ENCODE measurements at regions not wholly inside any gene's neighbourhood (a gene's known extent, or its start where the extent isn't known, plus 50 kb on each side); places are given as distances from the start of the nearest gene placed in this dataset.
"Not testable (repeated sequence)": the region's sequence is repeated elsewhere in the genome, so short reads cannot be mapped to it uniquely, and the experiment has no call there.

DNA sequence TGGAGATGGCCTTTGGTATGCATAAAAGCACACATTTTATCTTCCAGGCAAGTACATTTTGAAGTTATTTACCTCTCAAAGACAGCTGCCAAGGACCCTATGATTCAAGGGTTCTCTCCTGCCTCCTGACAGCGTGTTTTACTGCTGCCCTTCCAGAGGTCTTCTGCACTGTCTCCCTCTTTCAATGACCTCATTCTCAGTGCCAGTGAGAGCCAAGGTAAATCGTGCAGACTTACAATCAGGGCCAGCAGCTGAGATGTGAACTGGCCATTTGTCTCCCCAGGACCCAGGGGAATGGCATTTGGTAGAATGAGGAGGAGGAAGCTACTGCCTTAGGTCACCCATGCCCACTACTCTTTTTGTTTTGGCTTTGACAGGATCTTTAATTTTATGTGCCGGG is 84.2 kb upstream of the FGGY start:
- no peak for DNase-seq (ENCODE audit: low read depth)

DNA sequence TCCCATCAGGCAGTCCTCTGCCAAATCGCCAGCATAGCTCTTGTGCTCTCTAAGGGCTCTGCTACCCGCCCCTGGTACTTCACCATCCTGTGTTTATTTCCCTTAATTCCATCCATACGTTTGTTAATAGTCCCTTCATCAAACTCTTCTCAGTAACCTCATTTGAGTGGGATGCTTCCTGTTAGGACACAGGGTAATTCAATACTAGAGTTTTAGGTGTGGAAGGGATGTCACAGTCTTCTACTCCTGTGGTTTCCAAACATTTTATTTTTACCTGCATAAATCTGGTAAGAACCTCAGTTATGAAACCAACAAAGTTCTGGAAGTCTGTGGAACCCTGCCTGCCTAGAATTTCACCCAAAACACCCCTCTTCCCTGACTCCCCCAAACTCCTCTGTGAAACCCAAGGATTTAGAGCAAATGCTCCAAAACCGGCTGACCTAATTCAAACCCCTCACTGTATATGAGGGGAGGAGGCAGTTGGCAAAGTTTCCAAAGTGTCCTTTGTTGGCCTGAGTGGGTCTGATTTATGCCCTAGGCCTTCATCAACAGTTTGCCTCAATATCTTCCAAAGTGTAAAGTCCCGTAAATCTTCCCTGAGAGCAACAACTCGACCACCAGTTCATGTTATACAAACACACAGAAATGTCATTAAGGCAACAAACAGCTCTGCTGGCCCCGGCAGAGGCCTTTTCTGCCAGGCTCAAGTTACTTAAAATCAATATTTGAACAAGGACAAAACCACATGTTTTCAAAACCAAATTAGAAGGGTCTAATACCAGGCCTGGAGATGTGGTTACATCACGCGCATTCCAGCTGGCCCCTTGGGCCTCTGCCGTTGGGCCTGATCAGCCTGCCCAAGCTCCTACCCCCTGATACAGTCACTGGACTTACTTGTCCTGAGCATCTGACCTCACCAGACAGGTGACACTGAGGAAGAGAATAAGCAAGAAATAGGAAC is 82.4 kb upstream of the FGGY start:
- no peak for DNase-seq (ENCODE audit: low read depth)

DNA sequence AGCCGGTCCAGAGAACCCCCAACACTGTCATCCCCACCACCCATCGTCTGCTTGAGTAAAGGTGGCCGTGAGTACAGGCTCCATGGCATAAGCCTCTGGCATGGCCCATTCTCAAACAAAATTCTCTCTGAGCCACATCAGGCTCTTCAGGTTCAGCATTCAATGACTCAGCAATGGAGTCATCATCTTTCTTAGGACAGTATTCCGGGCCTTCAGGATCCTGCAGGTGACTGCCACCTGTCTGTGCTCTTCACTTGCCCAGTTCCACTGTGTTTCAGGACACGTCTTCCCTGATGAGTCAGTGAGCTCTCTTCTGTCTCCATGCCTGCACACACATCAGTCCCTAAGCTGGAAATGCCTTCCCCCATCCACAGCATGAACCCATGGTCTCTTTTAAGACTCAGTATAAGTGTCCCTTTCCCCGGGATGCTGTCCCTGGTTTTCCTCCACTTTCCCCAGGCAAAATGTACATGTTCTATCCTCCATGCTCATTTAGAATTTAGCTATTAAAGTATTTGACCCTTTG is 81.1 kb upstream of the FGGY start:
- DNase-seq (ENCODE audit: low read depth): peak; percentile 3

DNA sequence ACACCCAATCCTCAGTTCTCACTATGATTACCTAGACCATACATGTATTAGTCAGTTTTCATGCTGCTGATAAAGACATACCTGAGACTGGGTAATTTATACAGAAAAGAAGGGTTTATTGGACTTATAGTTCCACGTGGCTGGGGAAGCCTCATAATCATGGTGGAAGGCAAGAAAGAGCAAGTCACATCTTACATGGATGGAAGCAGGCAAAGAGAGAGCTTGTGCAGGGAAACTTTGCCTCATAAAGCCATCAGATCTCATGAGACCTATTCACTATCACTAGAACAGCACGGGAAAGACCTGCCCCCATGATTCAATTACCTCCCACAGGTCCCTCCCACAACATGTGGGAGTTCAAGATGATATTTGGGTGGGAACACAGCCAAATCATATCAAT is 79.5 kb upstream of the FGGY start:
- not testable (repeated sequence) for DNase-seq (ENCODE audit: low read depth)

DNA sequence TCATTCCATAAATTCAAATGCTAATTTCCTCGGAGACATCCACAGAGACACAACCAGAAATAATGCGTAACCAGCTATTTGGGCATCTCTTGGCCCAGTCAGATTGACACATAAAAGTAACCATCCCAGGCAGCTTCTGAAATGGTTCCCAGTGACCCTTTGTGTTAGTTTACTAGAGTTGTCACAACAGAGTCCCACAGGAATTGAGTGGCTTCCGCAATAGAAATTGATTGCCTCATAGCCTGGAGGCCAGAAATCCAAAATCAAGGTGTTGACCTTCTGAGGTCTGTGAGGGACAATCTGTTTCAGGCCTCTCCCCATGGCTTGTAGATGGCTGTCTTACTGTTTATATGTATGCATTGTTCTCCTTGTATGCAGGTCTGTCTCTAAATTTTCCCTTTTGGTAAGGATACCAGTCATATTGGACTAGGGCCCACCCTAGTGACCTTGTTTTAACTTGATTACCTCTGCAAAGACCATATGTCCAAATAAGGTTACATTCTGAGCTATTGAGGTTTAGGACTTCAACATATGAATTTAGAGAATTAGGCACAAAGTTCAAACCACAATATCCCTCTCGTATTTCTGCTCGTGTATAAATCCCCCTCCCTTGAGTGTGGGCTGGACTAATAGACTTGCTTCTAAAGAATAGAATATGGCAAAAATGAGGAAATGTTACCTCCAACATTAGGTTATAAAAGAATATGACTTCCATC is 78.2 kb upstream of the FGGY start:
- DNase-seq (ENCODE audit: low read depth): no peak

DNA sequence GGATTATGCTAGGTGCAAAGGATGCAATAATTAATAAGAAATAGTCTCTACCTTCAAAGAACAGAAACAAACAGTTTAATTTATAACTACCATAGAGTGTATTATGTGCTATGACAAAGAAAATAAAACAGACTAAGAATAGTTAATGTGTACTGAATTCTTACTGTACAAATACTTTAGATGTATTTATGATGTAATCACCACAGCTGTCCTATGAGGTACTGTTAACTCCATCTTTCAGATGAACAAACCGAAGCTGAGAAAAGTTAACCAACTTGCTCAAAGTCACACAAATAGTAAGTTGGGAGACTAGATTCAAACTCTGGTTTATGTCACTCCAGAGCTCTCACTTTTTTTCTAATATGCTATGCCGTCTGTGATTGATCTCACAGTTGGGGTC is 77.0 kb upstream of the FGGY start:
- DNase-seq (ENCODE audit: low read depth): no peak

DNA sequence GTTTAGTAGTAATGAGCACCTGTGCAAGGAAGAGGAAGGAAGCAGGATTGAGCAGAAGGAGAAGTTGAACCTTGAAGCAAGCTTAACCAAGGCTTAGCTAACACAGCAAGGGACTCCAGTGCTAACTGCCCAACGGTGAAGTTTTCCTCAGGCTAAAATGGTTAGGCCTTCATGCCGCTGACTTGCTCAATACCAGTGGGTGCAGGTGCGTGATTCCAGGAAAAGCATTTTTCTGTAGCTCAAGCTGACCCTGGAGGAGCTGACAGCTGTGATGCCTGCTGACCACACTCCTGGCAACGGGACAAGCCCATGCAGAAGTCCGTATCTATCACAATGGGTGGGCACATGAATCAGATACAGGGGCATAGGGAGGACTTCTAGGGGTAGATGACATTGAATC is 76.5 kb upstream of the FGGY start:
- DNase-seq (ENCODE audit: low read depth): no peak

DNA sequence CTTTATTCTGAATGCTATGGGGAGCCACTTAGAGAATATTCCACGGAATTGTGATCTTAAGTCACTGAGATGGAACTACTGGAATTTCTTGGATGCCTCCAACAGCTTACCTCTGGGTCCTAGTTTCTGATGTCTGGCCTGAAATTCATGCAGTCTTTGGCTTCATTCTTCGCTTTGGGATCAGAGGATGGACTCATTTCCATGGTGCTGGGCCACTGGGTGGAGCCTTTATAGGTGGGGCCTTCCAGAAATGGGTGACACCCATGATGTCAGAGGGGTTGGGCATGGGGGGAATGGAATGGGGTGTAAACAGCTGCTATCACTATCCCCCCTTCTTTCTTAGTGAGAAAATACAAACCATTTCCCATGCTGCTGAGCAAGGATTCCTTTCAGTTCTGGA is 73.7 kb upstream of the FGGY start:
- DNase-seq (ENCODE audit: low read depth): no peak

DNA sequence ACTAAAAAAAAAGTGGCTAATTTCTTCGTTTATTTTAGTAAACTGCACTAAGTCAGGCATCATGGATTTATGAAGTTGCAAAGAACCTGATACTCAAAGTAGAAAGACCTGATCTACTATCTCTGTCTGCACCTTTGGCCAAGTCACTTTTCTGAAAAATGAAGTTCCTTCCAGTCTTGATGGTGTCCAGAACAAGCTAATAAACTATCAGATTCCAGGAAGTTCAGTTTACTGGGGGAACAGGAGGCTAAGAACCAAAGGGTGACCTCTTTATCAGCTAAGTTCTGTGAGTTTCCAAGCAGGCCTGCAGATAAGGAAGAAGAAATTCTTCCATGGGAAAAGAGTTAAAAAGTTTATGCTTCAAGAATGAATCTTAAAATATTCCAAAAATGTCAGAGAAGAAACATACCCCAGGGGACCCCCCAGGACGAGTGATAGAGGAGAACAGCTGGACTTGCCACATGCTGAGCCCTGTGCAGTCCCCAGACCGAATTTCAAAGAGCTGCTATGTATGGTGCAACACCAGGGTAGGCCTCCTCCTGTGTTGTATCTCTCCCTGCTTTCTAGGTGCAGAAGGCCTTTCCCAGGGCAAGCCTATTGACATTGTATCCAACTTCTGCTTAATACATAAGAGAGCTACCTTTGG is 72.8 kb upstream of the FGGY start:
- no peak for DNase-seq (ENCODE audit: low read depth)

DNA sequence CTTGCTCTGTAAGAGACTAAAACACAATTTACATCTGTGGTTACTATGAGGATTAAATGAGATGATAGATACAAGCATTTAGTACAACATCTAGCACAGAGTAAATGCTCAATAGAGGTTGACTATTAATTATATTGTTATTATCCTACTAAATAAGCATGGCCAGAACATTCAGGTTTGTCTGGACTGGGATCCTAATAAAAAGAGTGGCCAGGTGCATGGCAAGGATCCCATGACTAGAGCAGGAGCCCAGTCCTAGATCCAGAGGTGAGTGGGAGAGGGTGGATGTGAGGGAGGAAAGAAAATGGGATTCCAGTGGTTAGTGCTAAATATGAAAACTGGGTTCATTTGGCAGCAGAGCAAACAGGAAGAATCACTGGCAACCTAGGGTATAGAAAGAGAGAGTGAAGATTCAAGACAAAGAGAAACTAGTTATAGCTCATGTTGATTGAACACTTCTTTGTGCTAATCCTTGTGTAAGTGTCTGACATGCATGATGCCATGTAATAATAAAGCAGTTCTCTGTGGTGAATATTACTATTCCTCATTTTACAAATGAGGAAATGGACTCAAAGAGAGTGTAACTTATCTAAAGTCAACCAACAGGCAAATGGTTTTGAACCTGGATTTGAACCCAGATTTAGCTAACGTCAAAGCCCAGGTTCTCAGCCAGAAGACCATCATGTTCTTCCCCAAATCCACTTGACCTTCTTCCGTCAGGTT is 71.1 kb upstream of the FGGY start:
- DNase-seq (ENCODE audit: low read depth): no peak

DNA sequence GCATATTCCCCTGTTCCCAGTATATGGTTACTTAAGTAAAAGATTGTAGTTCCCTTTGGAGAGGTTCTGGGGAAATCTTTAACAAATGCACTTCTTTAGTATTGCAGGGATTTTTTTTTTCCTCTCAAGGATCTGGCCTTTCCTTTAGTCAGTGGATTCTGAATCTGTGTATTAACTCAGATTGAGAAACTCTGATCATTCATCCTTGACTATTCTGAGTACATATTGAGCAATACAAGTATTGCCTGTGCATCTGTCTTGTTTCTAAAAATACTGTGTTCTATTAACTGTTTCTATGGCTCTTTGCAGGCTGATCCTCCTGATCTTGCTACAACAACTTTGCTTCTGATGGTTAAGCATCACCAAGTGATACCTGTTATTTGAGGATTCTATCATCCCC is 67.8 kb upstream of the FGGY start:
- DNase-seq (ENCODE audit: low read depth): no peak

DNA sequence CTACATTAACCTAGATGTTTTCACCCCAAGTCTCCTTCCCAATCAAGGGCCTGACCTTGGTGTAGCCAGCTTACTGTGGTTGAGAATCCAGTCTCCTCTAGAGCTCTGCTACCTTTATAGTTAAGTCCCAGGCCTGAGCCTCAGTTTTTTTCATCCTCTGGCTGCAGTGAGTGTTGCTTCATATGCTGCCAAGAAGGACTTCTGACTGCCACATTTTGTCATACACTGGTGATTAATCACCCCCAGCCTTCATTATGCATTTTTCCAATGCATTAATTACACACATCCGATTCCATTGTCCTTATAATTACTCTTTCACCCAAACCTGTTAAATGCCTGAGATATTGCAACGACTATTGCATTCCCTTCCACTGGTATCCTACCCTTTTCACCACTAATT is 66.3 kb upstream of the FGGY start:
- DNase-seq (ENCODE audit: low read depth): no peak

DNA sequence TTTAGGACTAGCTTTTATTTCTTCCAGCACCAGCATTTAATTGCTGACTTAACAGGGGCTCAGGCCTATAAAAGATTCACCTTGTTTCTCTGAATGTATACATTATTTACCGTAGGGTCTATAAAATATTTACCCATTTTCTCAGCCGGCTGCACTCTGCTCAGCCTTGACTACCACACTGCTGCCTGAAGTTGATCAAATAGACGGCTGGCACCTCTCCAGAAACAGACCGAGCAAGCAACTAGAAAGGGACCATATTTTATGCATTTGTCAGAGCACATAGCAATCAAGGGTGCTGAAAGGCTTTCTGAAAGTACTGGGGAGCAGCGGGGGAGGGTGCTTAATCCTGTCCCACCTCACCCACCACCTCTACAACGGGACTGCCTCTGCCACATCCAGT is 64.7 kb upstream of the FGGY start:
- no peak for DNase-seq (ENCODE audit: low read depth)

DNA sequence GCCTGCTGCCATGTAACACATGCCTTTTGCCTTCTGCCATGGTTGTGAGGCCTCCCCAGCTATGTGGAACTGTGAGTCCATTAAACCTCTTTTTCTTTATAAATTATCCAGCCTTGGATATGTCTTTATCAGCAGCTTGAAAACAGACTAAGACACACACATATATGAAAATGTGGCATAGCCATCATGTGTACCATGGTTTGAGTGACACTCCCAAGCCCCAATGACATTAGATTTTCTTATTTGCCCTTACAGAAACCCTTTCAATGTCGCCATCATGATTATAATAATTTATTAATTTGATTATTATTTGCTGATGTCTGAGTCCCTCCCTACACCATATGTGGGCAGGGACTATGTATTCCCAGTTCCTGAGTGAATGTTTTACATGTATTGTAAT is 63.5 kb upstream of the FGGY start:
- no peak for DNase-seq (ENCODE audit: low read depth)

DNA sequence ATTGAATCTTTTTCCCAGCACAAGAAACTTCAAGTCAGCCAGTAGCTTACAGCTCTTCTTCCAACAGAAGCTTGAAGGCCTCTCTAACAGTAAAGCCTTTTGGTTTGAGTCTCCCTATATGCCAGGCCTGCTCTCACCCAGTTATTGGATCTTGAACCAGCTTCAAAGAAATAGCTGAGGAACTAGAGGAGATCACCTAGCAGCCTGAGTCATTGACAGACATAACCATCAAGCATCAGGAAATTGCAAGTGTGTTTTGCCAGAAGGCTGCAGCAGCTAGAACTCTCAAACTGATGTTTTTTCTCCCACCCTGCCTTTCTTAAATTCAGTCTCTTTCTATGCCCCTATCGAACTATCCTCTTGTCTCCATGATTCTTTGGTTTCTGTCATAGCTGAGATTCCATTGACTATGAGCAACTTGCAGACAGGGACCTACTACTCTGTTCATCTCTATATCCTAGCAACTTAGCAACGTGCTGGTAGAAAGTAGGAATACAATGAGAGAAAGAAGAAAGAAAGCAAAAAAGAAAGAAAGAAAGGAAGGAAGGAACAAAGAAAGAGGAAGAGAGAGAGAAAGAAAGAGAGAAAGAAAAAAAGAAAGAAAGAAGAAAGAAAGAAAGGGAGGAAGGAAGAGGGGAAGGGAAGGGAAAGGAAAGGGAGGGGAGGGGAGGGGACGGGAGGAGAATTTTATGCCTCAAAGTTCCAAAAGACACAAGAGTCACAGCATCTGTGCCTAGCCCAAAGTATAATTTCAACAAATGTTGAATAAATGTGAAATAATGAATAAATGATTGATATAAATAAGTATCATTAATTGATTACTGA is 60.0 kb upstream of the FGGY start:
- DNase-seq (ENCODE audit: low read depth): peak; percentile 10

DNA sequence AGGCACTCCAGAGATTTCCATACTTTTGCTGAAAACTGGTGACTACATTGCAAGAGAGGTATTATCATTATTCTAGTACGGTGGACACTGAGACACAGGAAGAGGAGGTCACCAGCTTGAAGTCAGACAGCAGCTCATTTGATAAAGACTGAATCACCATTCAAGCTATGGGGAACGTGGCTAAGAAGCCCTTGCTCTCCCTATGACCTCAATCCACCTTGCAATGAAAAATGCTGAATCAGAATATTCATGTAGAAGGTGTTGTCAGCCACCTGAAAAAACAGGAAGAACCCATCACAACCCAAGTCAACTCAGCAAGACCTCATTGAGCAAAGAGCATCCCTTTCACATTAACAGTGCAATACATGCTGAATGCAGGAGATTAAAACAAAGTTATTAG is 59.0 kb upstream of the FGGY start:
- DNase-seq (ENCODE audit: low read depth): peak; percentile 32

DNA sequence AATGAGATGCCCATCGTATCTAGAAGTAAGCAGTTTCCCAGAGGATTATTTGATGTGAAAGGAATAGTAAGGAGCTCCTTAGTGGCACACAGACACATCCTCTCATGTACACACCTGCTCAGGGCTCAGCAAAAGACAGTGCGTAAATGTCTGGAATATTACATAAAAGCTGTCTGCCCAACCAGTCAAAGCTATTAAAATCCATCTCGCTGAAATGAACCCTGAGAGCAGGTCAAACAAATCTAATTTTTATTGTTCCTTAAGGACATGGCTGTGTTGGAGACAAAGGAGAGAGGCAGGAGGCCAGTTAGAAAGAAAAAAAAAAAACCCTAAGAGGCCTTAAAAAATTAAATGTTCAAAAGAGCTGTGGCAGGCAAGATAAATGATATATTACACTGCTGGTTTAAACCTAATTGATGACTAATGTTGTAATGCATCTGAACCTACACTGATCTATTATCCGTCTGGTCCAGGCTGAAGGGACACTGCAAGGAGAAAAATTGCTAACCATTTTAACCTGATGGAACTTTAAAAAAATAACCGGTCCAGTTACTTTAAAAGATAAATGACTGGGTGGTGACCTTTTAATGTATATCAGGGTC is 58.5 kb upstream of the FGGY start:
- no peak for DNase-seq (ENCODE audit: low read depth)

DNA sequence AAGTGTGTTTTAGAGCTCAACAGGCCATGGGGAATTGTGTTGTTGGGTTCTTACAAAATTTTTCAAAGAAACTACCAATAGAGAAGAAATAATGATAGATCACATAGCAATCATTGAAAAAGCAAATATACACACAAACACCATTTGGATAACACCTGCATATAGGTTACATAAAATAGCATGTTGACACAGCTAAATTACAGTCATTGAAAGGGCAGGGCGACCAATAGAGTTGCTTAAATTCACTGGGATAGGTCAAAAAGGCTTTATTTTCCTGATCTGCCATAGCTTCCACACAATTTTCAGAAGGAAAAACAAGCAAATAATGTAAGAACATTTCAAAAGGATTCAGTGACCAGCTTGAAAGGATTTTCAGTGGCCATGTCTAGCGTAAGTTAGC is 57.9 kb upstream of the FGGY start:
- no peak for DNase-seq (ENCODE audit: low read depth)

DNA sequence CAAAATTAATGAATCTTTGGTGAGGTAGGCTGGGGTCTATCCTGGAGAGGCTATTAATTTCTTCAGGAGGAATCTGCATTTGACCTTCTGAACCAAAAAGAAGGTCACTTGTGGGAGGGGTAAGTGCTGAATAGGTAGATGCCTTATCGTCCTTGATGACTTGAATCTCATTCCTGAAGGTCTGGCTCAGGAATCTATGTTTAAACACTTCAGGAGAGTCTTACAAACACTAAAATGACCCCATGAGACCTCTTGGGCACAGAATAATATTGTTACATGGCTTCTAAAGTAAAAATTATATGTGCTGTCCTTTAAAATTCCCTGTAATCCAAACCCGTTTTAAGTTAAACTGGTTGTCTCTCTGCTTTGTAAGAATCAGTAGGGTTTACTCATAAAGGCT is 55.0 kb upstream of the FGGY start:
- no peak for DNase-seq (ENCODE audit: low read depth)

DNA sequence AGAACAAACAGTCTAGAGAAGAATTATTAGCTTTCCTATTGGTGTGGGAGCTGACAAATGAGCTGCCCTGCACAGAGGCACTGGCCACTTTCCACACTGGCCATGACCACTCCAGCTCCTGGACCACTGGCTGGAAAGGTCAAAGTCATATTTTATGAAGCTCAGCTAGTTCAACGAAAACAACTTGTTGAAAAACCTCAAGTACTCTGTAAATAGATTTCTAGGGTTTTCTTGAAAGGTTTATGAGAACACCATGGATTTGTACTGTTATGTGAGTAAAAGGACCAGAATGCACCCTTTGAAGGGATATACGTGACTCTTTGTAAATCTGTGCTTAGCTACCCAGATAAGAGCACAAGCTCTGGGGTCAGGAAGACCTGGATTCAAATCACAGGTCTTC is 54.5 kb upstream of the FGGY start:
- DNase-seq (ENCODE audit: low read depth): no peak

DNA sequence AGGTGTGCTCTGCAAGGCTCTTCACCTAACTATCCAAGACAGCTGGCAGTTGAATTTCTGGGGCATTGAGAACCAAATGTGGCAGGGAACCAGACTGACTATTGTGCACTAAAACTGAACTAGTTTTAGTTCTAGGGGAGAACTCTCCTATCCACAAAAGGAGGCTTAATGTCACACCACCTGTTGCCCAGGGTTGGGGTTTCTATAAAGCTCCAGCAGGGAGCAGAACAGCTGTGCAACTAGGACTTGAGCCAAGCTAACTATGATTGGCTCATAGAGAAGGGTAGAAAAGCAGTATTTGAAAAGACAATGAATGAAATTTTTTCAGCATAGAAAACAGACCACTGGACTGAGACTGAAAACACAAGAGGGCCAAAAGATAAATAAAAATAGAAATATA is 53.3 kb upstream of the FGGY start:
- no peak for DNase-seq (ENCODE audit: low read depth)

Measured in ELR (cell line).